ENCODE measurements at regions not wholly inside any gene's neighbourhood (a gene's known extent, or its start where the extent isn't known, plus 50 kb on each side); places are given as distances from the start of the nearest gene placed in this dataset.

DNA sequence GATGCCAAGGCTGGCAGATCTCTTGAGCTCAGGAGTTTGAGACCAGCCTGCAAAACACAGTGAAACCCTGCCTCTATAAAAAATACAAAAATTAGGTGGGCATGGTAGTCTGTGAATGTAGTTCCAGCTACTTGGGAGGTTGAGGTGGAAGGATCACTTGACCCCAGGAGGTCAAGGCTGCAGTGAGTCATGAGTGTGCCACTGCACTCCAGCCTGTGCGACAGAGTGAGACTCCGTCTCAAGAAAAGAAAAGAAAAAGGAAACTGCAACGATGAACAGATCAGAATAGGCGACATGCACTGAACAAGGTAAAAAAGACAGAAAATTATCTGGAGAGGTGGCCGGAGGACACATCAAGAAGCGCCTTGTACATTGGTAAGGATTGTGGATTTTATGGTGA, 273.7 kb upstream of the AMIGO2 start:
- Histone ChIP-seq H3K27me3 (ENCODE audit: low read length) (no peaks in the 10 kb centered on the region), H2AFZ (ENCODE audit: low read depth, low read length, severe bottlenecking) (no peak overlapping the region), H3K27ac (ENCODE audit: low read depth, low read length) (no peak overlapping the region), H3K9me2 (replicated peaks; ENCODE audit: insufficient read depth, low read length) (no peaks in the 10 kb centered on the region), H3K79me2 (ENCODE audit: insufficient read depth, low read length) (no peaks in the 10 kb centered on the region), H3K36me3 (ENCODE audit: low read length) (no peaks in the 10 kb centered on the region), H3K9ac (ENCODE audit: low read length) (no peak overlapping the region), H4K20me1 (ENCODE audit: low read depth, low read length) (no peaks in the 10 kb centered on the region), H3K4me3 (ENCODE audit: insufficient read depth, low read length, poor library complexity, severe bottlenecking) (no peak overlapping the region), H3K9me3 (ENCODE audit: insufficient read depth, low read length) (no peaks in the 10 kb centered on the region), H3K4me2 (ENCODE audit: low read depth, low read length, poor library complexity, severe bottlenecking) (no peak overlapping the region), H3F3A (ENCODE audit: insufficient read depth) (peaks cover 18% of the 10 kb centered on the region)
- no peak for TF ChIP-seq EZH2phosphoT487 (conservative IDR thresholded peaks at IDR 0.05; ENCODE audit: low read length)

DNA sequence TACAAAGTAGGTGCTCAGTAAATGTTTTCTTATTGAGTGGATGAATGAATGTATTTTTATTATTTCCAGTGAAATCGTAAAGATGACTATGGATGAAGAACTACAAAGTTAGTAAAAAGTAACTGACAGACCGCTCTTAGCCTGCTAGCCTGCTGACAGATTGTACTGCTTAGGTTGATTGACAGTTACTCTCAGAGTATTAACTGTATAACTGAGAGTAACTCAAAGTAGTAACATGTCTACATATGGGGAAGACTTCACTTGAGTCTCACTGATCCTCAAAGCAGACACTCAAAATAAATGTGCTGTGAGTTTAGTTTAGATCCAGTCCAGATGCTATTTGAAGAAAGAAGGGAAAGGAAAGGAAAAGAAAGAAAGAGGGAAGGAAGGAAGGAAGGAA, 272.3 kb upstream of the AMIGO2 start:
- Histone ChIP-seq H4K20me1 (ENCODE audit: low read depth, low read length) (no peaks in the 10 kb centered on the region), H3K9me3 (ENCODE audit: insufficient read depth, low read length) (no peaks in the 10 kb centered on the region), H3K27me3 (ENCODE audit: low read length) (no peaks in the 10 kb centered on the region), H3K4me3 (ENCODE audit: insufficient read depth, low read length, poor library complexity, severe bottlenecking) (no peak overlapping the region), H3K9me2 (replicated peaks; ENCODE audit: insufficient read depth, low read length) (no peaks in the 10 kb centered on the region), H3K36me3 (ENCODE audit: low read length) (no peaks in the 10 kb centered on the region), H2AFZ (ENCODE audit: low read depth, low read length, severe bottlenecking) (no peak overlapping the region), H3K9ac (ENCODE audit: low read length) (no peak overlapping the region), H3F3A (ENCODE audit: insufficient read depth) (peaks cover 8% of the 10 kb centered on the region), H3K27ac (ENCODE audit: low read depth, low read length) (no peak overlapping the region), H3K4me2 (ENCODE audit: low read depth, low read length, poor library complexity, severe bottlenecking) (no peak overlapping the region), H3K79me2 (ENCODE audit: insufficient read depth, low read length) (no peaks in the 10 kb centered on the region)
- TF ChIP-seq, protein P1, sequence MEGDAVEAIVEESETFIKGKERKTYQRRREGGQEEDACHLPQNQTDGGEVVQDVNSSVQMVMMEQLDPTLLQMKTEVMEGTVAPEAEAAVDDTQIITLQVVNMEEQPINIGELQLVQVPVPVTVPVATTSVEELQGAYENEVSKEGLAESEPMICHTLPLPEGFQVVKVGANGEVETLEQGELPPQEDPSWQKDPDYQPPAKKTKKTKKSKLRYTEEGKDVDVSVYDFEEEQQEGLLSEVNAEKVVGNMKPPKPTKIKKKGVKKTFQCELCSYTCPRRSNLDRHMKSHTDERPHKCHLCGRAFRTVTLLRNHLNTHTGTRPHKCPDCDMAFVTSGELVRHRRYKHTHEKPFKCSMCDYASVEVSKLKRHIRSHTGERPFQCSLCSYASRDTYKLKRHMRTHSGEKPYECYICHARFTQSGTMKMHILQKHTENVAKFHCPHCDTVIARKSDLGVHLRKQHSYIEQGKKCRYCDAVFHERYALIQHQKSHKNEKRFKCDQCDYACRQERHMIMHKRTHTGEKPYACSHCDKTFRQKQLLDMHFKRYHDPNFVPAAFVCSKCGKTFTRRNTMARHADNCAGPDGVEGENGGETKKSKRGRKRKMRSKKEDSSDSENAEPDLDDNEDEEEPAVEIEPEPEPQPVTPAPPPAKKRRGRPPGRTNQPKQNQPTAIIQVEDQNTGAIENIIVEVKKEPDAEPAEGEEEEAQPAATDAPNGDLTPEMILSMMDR (IDR thresholded peaks at IDR 0.05; ENCODE audit: insufficient read depth, low read length, poor library complexity, severe bottlenecking): no peak
- TF ChIP-seq EZH2phosphoT487 (conservative IDR thresholded peaks at IDR 0.05; ENCODE audit: low read length): no peak

DNA sequence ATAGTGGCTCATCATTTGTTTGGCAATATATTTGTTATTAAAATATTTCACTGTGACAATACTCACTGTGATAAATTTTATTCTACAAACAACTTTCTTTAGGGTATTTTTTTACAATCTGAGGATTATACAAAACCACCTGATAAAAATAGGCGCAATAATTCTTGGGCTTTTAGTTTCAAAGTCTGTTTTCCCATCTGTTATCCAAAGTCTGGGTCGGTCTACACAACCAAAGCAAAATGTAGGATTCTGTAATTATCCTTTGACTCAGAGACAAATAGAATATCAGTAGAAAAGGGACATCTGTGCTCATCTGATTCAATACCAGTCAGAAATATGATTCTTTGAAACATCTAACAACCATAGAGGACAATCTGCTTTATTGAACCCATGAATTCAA, 271.8 kb upstream of the AMIGO2 start:
- H3K9ac ChIP-seq (ENCODE audit: low read length): no peak overlapping the region
- H3K4me3 ChIP-seq (ENCODE audit: insufficient read depth, low read length, poor library complexity, severe bottlenecking): no peak overlapping the region
- no peaks in the 10 kb centered on the region for H3K9me3 ChIP-seq (ENCODE audit: insufficient read depth, low read length)
- TF ChIP-seq, protein P1 (IDR thresholded peaks at IDR 0.05; ENCODE audit: insufficient read depth, low read length, poor library complexity, severe bottlenecking): no peak
- TF ChIP-seq EZH2phosphoT487 (conservative IDR thresholded peaks at IDR 0.05; ENCODE audit: low read length): no peak
- no peak overlapping the region for H3K4me2 ChIP-seq (ENCODE audit: low read depth, low read length, poor library complexity, severe bottlenecking)
- no peaks in the 10 kb centered on the region for H3K79me2 ChIP-seq (ENCODE audit: insufficient read depth, low read length)
- H3K27me3 ChIP-seq (ENCODE audit: low read length): no peaks in the 10 kb centered on the region
- no peaks in the 10 kb centered on the region for H3K36me3 ChIP-seq (ENCODE audit: low read length)
- no peak overlapping the region for H2AFZ ChIP-seq (ENCODE audit: low read depth, low read length, severe bottlenecking)
- no peaks in the 10 kb centered on the region for H3K9me2 ChIP-seq (replicated peaks; ENCODE audit: insufficient read depth, low read length)
- H3K27ac ChIP-seq (ENCODE audit: low read depth, low read length): no peak overlapping the region
- peaks cover 3% of the 10 kb centered on the region; the same call in 1 of the 2 replicates for H3F3A ChIP-seq (ENCODE audit: insufficient read depth)
- no peaks in the 10 kb centered on the region for H4K20me1 ChIP-seq (ENCODE audit: low read depth, low read length)

DNA sequence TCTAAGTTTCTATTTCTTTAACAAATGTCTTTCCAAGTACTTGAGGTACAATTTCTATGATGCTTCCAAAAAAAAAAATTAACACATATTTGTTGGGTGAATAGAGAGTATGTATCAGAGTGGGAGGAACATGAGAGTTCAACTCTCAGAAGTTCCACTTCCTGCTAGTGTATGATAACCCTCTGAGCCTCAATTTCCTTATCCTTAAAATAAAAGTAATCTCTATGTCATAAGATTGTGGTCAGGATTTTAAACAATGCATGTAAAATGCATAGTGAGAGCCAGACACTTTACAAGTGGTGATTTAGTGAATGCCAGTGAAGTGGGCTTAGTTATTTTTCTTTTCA, 270.3 kb upstream of the AMIGO2 start:
- H3K36me3 ChIP-seq (ENCODE audit: low read length): no peaks in the 10 kb centered on the region
- no peaks in the 10 kb centered on the region for H3K79me2 ChIP-seq (ENCODE audit: insufficient read depth, low read length)
- no peak overlapping the region for H3K4me3 ChIP-seq (ENCODE audit: insufficient read depth, low read length, poor library complexity, severe bottlenecking)
- H3K9me3 ChIP-seq (ENCODE audit: insufficient read depth, low read length): no peaks in the 10 kb centered on the region
- H3K4me2 ChIP-seq (ENCODE audit: low read depth, low read length, poor library complexity, severe bottlenecking): no peak overlapping the region
- H2AFZ ChIP-seq (ENCODE audit: low read depth, low read length, severe bottlenecking): peak overlapping the region; percentile 23
- H3K9ac ChIP-seq (ENCODE audit: low read length): no peak overlapping the region
- no peaks in the 10 kb centered on the region for H3K27me3 ChIP-seq (ENCODE audit: low read length)
- H4K20me1 ChIP-seq (ENCODE audit: low read depth, low read length): no peaks in the 10 kb centered on the region
- no peak for TF ChIP-seq EZH2phosphoT487 (conservative IDR thresholded peaks at IDR 0.05; ENCODE audit: low read length)
- TF ChIP-seq, protein P1 (IDR thresholded peaks at IDR 0.05; ENCODE audit: insufficient read depth, low read length, poor library complexity, severe bottlenecking): no peak
- no peak overlapping the region for H3K27ac ChIP-seq (ENCODE audit: low read depth, low read length)
- H3K9me2 ChIP-seq (replicated peaks; ENCODE audit: insufficient read depth, low read length): no peaks in the 10 kb centered on the region
- peaks cover 3% of the 10 kb centered on the region; the same call in 1 of the 2 replicates for H3F3A ChIP-seq (ENCODE audit: insufficient read depth)
